ENCODE measurements at regions not wholly inside any gene's neighbourhood (a gene's known extent, or its start where the extent isn't known, plus 50 kb on each side); places are given as distances from the start of the nearest gene placed in this dataset.

GRCh38 chr6:9398767-9399373, 963.5 kb upstream of the SLC35B3 start:
- TF ChIP-seq, protein P1, sequence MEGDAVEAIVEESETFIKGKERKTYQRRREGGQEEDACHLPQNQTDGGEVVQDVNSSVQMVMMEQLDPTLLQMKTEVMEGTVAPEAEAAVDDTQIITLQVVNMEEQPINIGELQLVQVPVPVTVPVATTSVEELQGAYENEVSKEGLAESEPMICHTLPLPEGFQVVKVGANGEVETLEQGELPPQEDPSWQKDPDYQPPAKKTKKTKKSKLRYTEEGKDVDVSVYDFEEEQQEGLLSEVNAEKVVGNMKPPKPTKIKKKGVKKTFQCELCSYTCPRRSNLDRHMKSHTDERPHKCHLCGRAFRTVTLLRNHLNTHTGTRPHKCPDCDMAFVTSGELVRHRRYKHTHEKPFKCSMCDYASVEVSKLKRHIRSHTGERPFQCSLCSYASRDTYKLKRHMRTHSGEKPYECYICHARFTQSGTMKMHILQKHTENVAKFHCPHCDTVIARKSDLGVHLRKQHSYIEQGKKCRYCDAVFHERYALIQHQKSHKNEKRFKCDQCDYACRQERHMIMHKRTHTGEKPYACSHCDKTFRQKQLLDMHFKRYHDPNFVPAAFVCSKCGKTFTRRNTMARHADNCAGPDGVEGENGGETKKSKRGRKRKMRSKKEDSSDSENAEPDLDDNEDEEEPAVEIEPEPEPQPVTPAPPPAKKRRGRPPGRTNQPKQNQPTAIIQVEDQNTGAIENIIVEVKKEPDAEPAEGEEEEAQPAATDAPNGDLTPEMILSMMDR (conservative IDR thresholded peaks at IDR 0.05; ENCODE audit: low read depth, low read length), result no peak
- TF ChIP-seq POLR2A (IDR thresholded peaks at IDR 0.05; ENCODE audit: low read depth, low read length) (no peak), RFX5 (IDR thresholded peaks at IDR 0.05; ENCODE audit: low read depth, low read length) (no peak), MAFK (IDR thresholded peaks at IDR 0.05; ENCODE audit: low read depth, low read length) (no peak), RAD21 (IDR thresholded peaks at IDR 0.05; ENCODE audit: low read length) (no peak), CHD1 (IDR thresholded peaks at IDR 0.05; ENCODE audit: low read depth, low read length) (no peak), CEBPB (IDR thresholded peaks at IDR 0.05; ENCODE audit: low read depth, low read length) (no peak), FOS (IDR thresholded peaks at IDR 0.05; ENCODE audit: low read depth, low read length) (no peak), SMC3 (IDR thresholded peaks at IDR 0.05; ENCODE audit: low read depth, low read length) (no peak), USF2 (IDR thresholded peaks at IDR 0.05; ENCODE audit: low read depth, low read length) (no peak), RCOR1 (IDR thresholded peaks at IDR 0.05; ENCODE audit: insufficient replicate concordance, low read length) (no peak)
- TF ChIP-seq, protein P2, sequence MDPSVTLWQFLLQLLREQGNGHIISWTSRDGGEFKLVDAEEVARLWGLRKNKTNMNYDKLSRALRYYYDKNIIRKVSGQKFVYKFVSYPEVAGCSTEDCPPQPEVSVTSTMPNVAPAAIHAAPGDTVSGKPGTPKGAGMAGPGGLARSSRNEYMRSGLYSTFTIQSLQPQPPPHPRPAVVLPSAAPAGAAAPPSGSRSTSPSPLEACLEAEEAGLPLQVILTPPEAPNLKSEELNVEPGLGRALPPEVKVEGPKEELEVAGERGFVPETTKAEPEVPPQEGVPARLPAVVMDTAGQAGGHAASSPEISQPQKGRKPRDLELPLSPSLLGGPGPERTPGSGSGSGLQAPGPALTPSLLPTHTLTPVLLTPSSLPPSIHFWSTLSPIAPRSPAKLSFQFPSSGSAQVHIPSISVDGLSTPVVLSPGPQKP (IDR thresholded peaks at IDR 0.05; ENCODE audit: borderline replicate concordance, low read depth, low read length), result no peak
